ENCODE measurements at regions not wholly inside any gene's neighbourhood (a gene's known extent, or its start where the extent isn't known, plus 50 kb on each side); places are given as distances from the start of the nearest gene placed in this dataset.

DNA sequence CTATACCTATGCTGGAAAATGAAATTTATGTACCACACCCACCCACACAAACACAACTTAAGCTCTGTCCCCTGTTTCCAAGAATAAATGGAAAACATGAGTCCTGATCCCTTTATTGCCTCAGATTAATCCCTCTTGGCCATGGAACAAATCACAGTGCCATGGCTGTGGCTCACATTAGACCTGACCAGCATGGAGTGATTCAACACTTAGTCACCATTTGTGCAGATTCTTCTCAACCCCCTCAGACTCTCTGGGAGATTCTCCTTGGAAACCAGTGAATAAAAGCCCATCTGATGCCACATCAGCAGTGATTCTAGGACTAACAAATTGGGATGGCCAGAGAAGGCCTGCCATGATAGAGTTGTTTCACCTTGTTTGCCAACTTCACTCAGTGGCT lies 204.4 kb upstream of the TMEM72 start:
- Histone ChIP-seq H3K4me3 (replicated peaks in 1 of 3; ENCODE audit: low read depth in 2 of 3, low read length in 3 of 3) (no peak overlapping the region), H2AFZ (ENCODE audit: insufficient read depth, low read depth, low read length, poor library complexity, severe bottlenecking) (no peak overlapping the region), H3K9ac (ENCODE audit: insufficient read depth, low read length, poor library complexity, severe bottlenecking) (no peak overlapping the region), H3K79me2 (ENCODE audit: insufficient read depth, low read length) (no peaks in the 10 kb centered on the region), H3K4me2 (replicated peaks; ENCODE audit: extremely low read depth, low read length, poor library complexity, severe bottlenecking) (no peak overlapping the region), H3K36me3 (replicated peaks in 1 of 2; ENCODE audit: control insufficient read depth in 1 of 2, insufficient read depth in 2 of 2, low read length in 2 of 2) (no peaks in the 10 kb centered on the region), H3K27me3 (ENCODE audit: control insufficient read depth in 2 of 2, insufficient read depth in 2 of 2, low read length in 2 of 2) (no peaks in the 10 kb centered on the region), H3K27ac (ENCODE audit: low read depth in 1 of 2, low read length in 2 of 2) (no peak overlapping the region), H3K9me3 (replicated peaks in 1 of 2; ENCODE audit: control insufficient read depth in 1 of 2, insufficient read depth in 1 of 2, low read length in 2 of 2) (peaks cover 0 to 9% of the 10 kb centered on the region in 2 donors), H4K20me1 (ENCODE audit: insufficient read depth, low read length) (no peaks in the 10 kb centered on the region), H3K4me1 (ENCODE audit: control insufficient read depth in 1 of 2, insufficient read depth in 2 of 2, low read length in 2 of 2) (no peaks in the 10 kb centered on the region)
- no peak overlapping the region for H3K27ac Mint-ChIP-seq
- no peak overlapping the region for H3K4me3 Mint-ChIP-seq
- H3K4me1 Mint-ChIP-seq = peaks cover 4% of the 10 kb centered on the region
- no peaks in the 10 kb centered on the region for H3K36me3 Mint-ChIP-seq
- no peak for DNase-seq
- H3K27me3 Mint-ChIP-seq (ENCODE audit: low read depth in 3 of 3) = peaks cover 0 to 2% (median 0%) of the 10 kb centered on the region in 3 donors
- peaks cover 6 to 19% (median 12%) of the 10 kb centered on the region in 7 donors for H3K9me3 Mint-ChIP-seq
- intact Hi-C loops (cut with micrococcal nuclease) = loop anchor here in 1 of 2 donors (10.0 kb wide), 1 partner anchor 48 kb away; no protein-coding TSS in a partner anchor
- TF ChIP-seq, protein P1, sequence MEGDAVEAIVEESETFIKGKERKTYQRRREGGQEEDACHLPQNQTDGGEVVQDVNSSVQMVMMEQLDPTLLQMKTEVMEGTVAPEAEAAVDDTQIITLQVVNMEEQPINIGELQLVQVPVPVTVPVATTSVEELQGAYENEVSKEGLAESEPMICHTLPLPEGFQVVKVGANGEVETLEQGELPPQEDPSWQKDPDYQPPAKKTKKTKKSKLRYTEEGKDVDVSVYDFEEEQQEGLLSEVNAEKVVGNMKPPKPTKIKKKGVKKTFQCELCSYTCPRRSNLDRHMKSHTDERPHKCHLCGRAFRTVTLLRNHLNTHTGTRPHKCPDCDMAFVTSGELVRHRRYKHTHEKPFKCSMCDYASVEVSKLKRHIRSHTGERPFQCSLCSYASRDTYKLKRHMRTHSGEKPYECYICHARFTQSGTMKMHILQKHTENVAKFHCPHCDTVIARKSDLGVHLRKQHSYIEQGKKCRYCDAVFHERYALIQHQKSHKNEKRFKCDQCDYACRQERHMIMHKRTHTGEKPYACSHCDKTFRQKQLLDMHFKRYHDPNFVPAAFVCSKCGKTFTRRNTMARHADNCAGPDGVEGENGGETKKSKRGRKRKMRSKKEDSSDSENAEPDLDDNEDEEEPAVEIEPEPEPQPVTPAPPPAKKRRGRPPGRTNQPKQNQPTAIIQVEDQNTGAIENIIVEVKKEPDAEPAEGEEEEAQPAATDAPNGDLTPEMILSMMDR (IDR thresholded peaks at IDR 0.05) = no peak

DNA sequence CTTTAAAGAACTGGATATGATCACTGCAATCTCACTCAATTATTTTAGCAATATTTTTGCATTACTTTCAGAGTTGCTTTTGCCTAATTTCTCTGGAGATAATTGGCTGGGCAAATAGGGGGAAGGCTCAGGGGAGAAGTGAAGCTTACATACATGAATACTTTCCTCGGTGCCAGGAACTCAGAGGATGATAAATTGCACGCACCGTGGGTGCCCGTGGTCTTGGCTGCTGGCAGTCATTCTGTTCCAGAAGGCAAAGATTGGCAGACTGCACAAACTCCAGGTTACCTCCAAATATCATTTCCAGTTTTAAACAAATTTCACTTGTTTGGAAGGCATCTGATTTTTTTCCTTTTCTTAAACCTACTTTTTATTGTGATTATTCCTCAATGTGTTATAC lies 197.8 kb upstream of the TMEM72 start:
- no peaks in the 10 kb centered on the region for H3K9me3 ChIP-seq (replicated peaks in 1 of 2; ENCODE audit: control insufficient read depth in 1 of 2, insufficient read depth in 1 of 2, low read length in 2 of 2)
- H3K4me2 ChIP-seq (replicated peaks; ENCODE audit: extremely low read depth, low read length, poor library complexity, severe bottlenecking) = no peak overlapping the region
- no peak overlapping the region for H2AFZ ChIP-seq (ENCODE audit: insufficient read depth, low read depth, low read length, poor library complexity, severe bottlenecking)
- Mint-ChIP-seq H3K27me3 (ENCODE audit: low read depth in 3 of 3) (peaks cover 0 to 5% (median 2%) of the 10 kb centered on the region in 3 donors), H3K27ac (no peak overlapping the region), H3K4me1 (peaks cover 4% of the 10 kb centered on the region), H3K36me3 (no peaks in the 10 kb centered on the region), H3K9me3 (peaks cover 0 to 9% (median under 1%) of the 10 kb centered on the region in 7 donors), H3K4me3 (no peak overlapping the region)
- intact Hi-C loops (cut with micrococcal nuclease) = no loop called here
- no peak overlapping the region for H3K27ac ChIP-seq (ENCODE audit: low read depth in 1 of 2, low read length in 2 of 2)
- TF ChIP-seq, protein P1 (IDR thresholded peaks at IDR 0.05) = no peak
- no peaks in the 10 kb centered on the region for H4K20me1 ChIP-seq (ENCODE audit: insufficient read depth, low read length)
- no peak overlapping the region for H3K9ac ChIP-seq (ENCODE audit: insufficient read depth, low read length, poor library complexity, severe bottlenecking)
- H3K79me2 ChIP-seq (ENCODE audit: insufficient read depth, low read length) = no peaks in the 10 kb centered on the region
- H3K4me3 ChIP-seq (replicated peaks in 1 of 3; ENCODE audit: low read depth in 2 of 3, low read length in 3 of 3) = no peak overlapping the region
- DNase-seq = no peak
- no peaks in the 10 kb centered on the region for H3K4me1 ChIP-seq (ENCODE audit: control insufficient read depth in 1 of 2, insufficient read depth in 2 of 2, low read length in 2 of 2)
- H3K36me3 ChIP-seq (replicated peaks in 1 of 2; ENCODE audit: control insufficient read depth in 1 of 2, insufficient read depth in 2 of 2, low read length in 2 of 2) = no peaks in the 10 kb centered on the region
- no peaks in the 10 kb centered on the region for H3K27me3 ChIP-seq (ENCODE audit: control insufficient read depth in 2 of 2, insufficient read depth in 2 of 2, low read length in 2 of 2)
- no CpG with 5 or more reads among the region's 4 CpGs for WGBS (ENCODE audit: insufficient coverage)

Measured in CD14-positive monocyte (primary cell).